DOHH2 (cell line): ENCODE measurements at regions not wholly inside any gene's neighbourhood (a gene's known extent, or its start where the extent isn't known, plus 50 kb on each side); places are given as distances from the start of the nearest gene placed in this dataset.

ENCODE experiments used
- CTCF ChIP-seq: fragments of 200-600 bp; sonication (generic); IDR thresholded peaks from one replicate; pipeline ENCODE4 v1.5.1; 2014; ENCODE audit warnings: antibody characterized with exemption, mild to moderate bottlenecking, low read depth, low read length; ENCODE audit not compliant: poor library complexity, severe bottlenecking
- EZH2phosphoT487 ChIP-seq: fragments of 200-600 bp; sonication (generic); IDR thresholded peaks from 2 replicates; pipeline ENCODE4 v1.6.1; 2017; ENCODE audit warnings: borderline replicate concordance, mild to moderate bottlenecking, antibody characterized with exemption, low read length, moderate library complexity, mixed read lengths

GRCh38 chr2:62306751-62307468 lies 111.0 kb downstream of the B3GNT2 start:
- TF ChIP-seq CTCF: no peak
- TF ChIP-seq EZH2phosphoT487: no peak
